GM18517 (cell line): ENCODE measurements at regions not wholly inside any gene's neighbourhood (a gene's known extent, or its start where the extent isn't known, plus 50 kb on each side); places are given as distances from the start of the nearest gene placed in this dataset.

Source experiments
- ATAC-seq: cut with Tn5 transposase; IDR thresholded peaks from one replicate; pipeline ENCODE4 v1.9.1; 2021; ENCODE audit warnings: mild to moderate bottlenecking, moderate library complexity; ENCODE audit not compliant: unreplicated experiment

GRCh38 chr2:143833015-143833660 is 686.8 kb downstream of the ZEB2 start:
- ATAC-seq = no peak

- no peak for ATAC-seq
Observed at GRCh38 chr2:143830476-143830875, 689.4 kb downstream of the ZEB2 start.

- no peak for ATAC-seq
Observed at GRCh38 chr2:143828763-143829537, 691.0 kb downstream of the ZEB2 start.

GRCh38 chr2:143824791-143825190 is 695.1 kb downstream of the ZEB2 start:
- no peak for ATAC-seq

- no peak for ATAC-seq
Observed at GRCh38 chr2:143823876-143824275, 694.7 kb downstream of the ARHGAP15 start.

GRCh38 chr2:143823296-143823695 is 694.1 kb downstream of the ARHGAP15 start:
- no peak for ATAC-seq

GRCh38 chr2:143822736-143823135 is 693.5 kb downstream of the ARHGAP15 start:
- ATAC-seq = no peak

- ATAC-seq = no peak
Observed at GRCh38 chr2:143819764-143820163, 690.5 kb downstream of the ARHGAP15 start.

GRCh38 chr2:143819190-143819735 is 690.0 kb downstream of the ARHGAP15 start:
- no peak for ATAC-seq
